HEK293T (cell line): ENCODE measurements at regions not wholly inside any gene's neighbourhood (a gene's known extent, or its start where the extent isn't known, plus 50 kb on each side); places are given as distances from the start of the nearest gene placed in this dataset.

Source experiments
- BHLHE40 ChIP-seq: fragments of 450-650 bp; IDR thresholded peaks from 2 replicates; pipeline ENCODE4 v1.6.1; 2016; ENCODE audit warnings: mild to moderate bottlenecking, moderate library complexity, borderline replicate concordance
- SP1 ChIP-seq: fragments of 450-650 bp; IDR thresholded peaks from 2 replicates; pipeline ENCODE4 v1.6.1; 2017
- SUZ12 ChIP-seq: fragments of 450-650 bp; IDR thresholded peaks from 2 replicates; pipeline ENCODE4 v1.6.1; 2016; ENCODE audit warnings: mild to moderate bottlenecking
- ZNF384 ChIP-seq: fragments of 450-650 bp; IDR thresholded peaks from 2 replicates; pipeline ENCODE4 v1.6.1; 2016

DNA sequence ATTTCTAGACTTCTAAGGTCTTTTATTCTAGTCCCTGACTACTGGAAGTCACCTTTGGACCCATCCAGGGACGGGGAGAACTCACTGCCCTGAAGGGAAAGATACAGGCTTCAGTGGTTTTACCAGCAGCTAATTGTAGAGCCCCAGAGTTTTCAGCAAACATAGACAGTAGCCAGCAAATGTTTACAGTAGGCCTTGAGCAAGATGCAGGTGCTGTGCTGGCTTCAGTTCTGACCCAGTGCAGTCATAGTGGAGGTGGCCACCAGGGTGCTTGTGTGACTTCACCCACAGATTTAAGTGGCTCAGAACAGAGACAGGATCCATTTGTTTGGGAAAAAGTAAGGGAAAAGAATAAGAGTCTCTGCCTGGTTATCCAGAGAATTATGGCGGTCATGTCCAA lies 384.4 kb upstream of the AR start:
- TF ChIP-seq SUZ12 (no peak), SP1 (no peak), BHLHE40 (no peak), ZNF384 (no peak)
